Fibroblast of peridontal ligament (primary cell): ENCODE measurements at regions not wholly inside any gene's neighbourhood (a gene's known extent, or its start where the extent isn't known, plus 50 kb on each side); places are given as distances from the start of the nearest gene placed in this dataset.
"Not testable (repeated sequence)": the region's sequence is repeated elsewhere in the genome, so short reads cannot be mapped to it uniquely, and the experiment has no call there.

Source experiments
- DNase-seq: peaks from one replicate; pipeline ENCODE4 v3.0.0-alpha.2; 2010; ENCODE audit errors: extremely low read depth

DNA sequence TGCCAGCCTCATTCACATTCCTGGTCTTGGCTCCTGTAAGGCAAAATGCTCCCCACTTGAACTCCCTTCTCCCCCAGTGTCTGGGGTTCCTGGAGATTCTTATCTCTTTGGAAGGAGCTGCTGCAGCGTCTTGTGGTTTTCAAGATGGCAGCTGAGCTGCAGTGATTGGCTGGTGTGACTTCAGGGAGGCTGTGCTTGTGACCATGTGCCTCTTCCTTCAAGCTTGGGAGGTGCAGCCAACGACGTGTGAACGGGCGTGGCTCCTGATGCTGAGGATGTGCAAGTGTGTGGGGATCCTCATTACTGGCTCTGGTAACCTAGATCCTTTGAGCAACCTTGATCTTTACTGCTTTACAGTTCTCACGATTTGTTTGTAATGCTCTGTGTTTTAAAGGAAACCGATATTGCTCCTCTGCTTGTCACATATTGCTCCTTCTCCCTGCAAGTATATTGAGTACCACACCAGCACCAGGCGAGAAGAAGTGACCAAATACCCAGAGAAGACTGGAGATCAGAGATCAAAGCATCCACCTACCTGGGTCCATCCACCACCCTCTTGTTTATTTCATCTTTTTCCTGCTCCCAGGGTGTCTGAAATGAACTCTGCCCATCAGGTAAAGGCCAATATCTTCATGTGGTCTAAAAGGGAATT is 208.5 kb downstream of the FGF9 start:
- DNase-seq, result no peak

DNA sequence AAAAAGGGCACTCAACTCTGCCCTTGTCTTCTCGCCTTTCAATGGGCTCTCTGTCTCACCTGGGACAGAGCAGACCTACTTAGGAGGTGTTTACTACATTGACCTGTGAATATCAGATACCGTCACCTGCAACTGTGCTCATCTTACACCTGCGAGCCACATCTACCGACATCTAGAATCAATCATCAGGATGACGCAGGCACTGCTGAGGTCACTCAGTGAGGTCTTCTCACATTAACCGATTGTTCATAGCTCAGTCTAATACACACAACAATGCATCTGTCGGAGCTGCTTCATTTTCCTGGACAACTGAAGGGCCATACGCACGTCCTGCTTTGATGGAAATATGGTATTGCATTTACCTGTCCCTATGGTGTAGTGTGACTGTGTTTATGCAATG is 211.9 kb downstream of the FGF9 start:
- DNase-seq, result no peak

DNA sequence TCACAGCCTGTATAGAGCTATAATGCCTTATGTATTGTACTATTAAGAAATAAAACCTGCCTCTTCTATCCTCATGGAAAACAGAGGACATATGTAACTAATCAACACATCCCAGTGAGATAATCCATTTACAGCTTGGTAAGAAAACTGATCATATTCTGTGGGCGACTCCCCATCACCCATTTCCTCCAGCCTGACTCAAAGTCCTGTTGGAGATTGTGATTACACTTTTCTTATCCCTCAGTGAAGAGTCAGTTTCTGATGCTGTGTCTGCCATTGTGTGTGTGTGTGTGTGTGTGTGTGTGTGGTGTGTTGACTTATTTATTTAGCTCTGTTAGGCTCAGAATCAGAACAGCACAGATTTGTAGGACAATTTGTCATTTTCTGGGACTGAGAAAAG is 212.8 kb downstream of the FGF9 start:
- DNase-seq, result no peak

DNA sequence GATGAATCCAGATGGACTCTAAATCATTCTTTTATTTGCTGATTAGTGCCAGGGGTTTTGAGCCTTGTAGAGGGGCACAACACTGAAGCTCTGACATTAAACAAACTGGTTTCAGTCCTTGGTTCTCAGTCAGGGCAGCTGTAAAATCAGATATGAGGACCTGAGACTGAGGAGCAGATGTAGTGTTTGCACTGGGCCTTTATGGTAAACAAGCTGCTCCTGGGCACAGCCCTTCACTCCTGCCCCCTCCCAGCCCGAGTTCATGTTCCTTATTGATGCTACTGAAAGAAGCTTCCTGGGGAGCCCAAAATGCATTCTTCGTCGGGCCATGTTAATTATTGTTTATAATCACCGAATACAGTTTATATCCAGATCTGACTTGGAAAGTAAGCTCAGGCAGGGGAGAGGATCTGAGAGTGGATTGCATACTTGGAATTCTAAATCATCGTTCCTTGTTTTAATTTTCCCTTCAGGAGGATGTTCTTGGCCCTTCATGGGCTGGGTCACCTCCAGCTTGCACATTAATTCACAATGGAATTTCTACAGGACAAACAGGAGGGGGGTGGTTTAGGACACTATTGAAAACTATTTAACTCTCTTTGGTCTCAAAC is 213.5 kb downstream of the FGF9 start:
- DNase-seq, result no peak

DNA sequence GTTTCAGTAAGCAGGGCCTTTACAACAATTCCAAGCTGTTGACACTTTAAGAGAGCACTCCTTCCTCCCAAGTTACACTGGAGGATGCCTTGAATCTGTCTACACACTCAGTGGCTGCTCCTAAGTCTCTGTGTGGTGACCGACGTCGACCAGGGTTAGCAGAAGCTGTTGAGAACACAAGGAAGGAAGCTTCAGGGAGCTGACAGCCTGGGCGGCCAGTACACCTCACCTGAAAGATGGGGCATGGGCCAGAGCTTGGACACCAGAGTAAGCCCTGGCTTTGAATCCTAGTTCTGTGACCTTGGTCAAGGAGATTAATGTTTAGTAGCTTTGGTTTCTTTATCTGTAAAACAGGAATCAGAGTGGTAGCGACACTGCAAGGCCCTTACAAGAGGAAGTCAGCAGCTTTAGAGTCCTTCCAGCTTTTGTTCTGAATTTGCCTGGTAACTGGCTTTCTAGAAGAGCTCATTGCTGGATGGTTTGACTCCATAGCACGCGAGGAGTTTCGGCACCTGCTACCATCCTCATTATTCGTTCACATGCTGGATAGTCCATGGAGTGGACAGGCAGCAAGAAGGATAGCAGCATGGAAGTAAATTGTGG is 214.2 kb downstream of the FGF9 start:
- DNase-seq, result no peak

DNA sequence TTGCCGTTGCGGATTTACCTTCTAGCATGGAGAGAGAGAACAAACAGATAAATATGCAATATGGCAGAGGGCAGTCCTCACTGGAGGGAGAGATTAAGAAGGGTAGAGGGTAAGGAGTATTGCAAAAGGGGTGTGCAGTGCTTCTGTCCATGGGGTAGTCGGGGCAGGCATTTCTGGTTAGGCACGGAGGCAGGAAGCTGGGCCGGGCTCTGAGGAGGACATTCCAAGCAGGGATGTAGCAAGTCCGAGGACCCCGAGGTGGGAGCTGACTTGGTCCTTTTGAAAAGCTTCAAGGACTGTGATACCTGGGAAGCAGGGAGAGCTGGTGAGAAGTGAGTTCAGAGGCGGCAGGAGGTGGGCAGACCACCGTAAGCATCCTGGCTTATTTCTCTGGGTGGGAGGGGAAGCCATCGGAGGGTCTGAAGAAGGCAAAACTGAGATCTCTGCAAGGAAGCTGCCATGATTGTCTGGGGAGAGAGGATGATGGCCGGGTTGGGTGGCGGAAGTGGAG is 214.9 kb downstream of the FGF9 start:
- no peak for DNase-seq

DNA sequence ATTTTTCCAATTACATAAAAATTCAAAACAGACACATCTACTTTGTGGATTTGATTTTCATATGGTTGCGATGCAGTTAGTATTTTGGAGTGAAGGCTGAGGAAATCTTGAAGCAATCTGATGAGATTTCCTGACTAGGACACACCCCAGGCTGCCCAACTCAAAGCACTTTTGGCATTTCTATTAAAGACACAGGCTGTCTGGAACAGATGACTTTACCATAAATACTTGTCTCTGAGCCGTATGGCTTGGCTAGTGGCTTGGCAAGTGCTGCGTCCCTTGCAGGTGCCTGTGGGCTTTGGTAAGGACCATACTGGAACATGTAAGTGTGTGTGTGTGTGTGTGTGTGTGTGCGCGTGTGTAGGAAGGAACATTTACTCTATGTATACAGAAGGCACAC is 218.8 kb downstream of the FGF9 start:
- no peak for DNase-seq

DNA sequence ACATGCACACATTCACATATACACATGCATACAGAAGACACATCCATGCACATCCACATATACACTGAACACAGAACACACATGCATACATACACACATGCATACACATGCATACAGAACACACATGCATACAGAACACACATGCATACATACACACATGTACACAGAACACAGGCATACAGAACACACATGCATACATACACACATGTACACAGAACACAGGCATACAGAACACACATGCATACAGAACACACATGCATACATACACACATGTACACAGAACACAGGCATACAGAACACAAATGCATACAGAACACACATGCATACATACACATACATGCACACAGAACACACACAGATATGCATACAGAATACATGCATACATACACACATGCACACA is 219.3 kb downstream of the FGF9 start:
- not testable (repeated sequence) for DNase-seq

DNA sequence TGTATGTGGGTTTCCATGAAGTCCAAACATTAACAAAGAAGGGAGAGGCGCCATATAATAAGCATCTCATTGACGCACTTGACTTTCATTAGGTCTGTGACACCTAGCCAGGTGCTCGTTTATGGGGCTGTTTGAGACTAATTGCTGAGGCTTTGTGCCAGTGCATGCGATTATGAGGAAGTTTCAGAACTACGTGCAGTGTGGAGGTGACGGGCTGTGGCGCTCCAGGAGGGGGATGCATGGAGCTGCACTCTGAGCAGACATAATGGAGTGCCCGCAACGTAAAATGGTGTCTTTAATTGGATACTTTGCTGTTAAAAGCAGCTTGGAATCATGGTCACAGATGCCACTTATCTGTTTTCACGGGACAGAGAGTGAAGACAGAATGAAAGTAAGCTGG is 223.2 kb downstream of the FGF9 start:
- no peak for DNase-seq

DNA sequence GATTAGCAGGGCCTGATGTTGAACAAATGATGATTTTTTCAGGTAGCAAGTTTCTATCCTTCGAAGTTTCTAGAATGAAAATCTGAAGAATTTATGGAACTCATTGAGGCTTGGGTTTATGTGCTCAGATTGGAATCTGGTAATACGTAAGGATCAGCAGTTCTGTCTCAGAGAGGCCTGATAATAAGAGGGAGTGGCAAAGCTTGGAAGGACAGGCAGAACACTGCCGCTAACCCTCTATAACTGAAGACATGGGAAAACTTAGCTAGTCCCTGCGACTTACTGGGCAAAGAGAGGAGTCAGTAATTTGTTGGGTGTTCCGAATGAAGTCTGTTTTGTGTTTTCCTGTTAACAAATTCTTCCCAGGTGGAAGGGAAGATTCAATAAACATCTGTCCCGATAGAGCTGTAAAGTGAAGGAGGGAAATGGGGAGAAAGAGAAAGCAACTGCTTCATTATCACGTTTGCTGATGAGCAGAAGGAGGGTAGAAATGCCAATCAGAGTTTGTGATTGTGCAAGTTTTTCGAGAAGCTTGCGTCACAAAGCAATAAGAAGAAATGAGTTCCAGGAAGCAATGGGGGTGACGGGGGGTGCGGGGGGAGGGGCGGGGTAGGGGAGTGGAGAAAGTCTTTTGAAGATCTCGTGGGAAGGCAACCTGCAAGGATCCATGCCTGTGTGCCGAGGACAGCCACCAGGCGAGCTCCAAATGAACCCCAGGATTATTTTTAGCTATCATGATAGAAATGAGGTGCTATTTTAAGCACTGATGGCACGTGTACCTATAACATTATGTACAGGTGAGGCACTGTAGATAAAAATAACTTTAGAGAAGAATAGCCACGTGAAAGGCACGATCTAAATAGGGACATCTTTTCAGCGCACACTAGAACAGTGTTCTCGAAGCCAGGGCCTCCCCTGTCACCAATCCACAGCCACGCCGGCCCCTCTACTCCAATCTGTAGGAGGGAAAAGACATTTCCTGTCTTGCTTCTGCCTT is 224.1 kb downstream of the FGF9 start:
- DNase-seq, result no peak

DNA sequence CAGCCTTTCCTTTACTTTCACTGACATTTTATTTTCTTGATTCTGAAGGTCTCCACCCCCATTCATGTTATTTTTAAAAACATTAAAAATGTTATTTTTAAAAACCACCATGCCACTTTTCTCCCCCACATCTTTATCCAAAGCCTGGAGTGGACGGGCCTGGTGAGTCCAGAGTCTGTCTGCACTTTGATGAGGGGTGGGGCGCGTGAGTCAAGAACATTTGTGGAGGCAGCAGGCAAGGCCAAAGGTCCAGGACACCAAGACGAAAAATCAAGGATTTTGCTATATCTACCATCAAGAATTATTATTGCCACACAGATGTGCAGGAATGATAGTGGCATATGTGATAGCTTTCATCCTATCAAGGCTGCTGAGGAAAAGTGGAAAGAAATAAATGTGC is 224.9 kb downstream of the FGF9 start:
- no peak for DNase-seq

DNA sequence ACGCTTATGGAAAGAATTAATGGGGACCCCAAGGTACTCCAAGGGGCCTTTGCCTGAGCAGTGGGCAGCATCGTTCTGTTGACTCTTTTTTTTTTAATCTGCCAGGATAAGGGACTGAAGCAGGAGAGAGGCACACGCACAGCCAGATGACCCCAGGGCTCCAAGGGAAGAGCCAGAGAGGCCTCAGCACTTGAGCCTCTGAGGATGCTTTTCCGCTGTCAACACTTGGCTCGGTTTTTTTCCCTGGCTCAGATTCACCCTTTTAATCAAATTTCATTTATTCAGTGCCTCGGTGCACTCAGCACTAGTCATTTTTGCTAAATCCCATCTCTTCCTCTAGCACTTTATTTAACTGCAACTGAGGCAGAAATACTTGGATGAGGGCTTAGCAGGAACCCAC is 226.3 kb downstream of the FGF9 start:
- no peak for DNase-seq

DNA sequence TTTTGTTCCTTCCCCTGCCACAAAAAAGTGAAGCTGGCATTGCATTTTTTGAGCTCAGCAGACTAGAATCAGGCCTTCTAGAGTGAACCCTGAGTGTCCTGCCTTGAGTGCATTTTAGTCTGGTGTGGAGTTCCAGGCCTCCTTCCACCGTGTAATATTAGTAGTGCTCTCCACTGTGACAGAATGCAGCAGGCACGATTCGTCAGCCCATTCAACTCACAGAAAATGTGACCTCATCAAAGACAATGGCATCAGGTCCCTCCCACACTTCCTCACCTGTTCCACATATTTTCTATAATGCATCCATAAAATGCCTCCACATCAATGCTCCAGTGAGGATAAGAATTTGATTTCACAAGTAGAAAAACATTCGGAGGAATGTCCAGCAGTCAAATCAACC is 227.6 kb downstream of the FGF9 start:
- no peak for DNase-seq

DNA sequence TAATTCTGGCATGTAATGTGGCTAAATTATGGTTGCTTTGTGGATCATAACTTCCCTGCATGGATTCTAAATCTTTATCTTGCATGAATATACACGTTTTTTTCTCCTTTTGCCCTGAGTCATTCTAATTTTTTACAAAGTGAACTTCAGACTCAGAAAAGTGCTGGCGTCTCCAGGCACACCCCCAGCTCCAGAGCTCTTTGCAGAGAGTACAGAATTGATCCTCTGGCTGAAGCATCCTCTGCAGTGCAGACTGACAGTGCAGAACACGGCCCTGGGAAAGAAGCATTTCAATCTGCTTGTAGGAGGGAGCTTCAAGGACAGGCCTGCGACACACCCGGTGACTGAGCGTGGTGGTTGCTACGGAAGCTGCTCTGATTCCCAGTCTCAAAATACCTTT is 228.1 kb downstream of the FGF9 start:
- no peak for DNase-seq

DNA sequence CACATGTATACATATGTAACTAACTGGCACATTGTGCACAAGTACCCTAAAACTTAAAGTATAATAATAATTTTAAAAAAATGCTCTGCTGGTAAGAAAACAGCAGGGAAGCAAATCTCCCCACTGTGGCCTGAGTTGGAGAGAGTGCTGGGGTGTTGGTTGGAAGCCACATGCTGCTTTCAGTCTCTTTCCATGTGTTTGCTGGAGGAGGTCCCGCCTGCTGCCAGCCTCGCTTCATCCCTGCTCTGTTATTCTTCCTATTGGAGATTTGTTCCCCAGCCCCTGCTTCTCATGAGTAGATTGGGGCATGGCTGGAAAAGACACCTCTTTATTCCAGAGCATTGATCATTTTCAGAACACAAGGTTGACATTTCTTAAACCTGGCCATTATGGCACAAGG is 230.5 kb downstream of the FGF9 start:
- DNase-seq, result no peak

DNA sequence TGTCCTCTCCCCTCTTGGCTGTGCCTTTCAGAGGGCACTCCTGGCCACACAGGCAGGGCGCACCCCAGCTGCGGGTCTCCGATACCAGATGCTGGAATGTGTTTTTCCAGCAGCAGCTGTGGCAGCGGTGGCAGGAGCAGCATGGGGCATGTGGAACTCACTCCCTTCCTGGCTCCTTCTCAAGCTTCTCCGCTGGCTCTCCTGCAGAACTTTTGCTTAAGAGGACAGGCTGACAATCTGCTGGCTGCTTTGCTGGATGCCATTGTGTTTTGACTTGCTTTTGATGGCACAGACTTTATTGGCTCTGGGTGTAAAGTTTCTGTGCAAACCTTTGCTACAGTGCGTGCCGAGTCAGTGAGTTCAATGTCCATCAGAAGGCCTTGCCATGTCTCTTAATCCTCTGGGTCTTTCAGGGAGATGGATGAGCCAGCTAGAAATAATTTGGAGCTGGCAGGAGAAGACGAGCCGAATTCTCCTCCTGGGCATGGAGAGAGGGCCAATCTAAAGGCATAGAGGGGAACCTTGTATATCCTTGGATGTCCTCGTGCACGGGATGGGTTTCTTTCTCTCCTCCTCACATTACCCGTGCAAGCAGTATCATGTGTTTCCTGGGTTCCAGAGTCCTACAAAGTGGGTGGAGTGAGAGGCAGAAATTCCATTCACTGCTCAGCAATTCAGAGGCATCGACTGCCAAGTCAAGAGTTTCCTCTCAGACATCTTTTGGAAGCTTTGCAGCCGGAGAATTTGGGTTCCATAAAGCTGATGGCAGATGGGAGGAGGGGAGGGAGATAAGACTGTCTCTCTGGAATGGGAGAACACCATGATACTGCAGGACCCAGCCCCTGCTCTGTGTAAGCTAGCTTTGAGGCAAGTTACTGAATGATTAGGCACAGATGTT is 231.2 kb downstream of the FGF9 start:
- DNase-seq, result no peak

DNA sequence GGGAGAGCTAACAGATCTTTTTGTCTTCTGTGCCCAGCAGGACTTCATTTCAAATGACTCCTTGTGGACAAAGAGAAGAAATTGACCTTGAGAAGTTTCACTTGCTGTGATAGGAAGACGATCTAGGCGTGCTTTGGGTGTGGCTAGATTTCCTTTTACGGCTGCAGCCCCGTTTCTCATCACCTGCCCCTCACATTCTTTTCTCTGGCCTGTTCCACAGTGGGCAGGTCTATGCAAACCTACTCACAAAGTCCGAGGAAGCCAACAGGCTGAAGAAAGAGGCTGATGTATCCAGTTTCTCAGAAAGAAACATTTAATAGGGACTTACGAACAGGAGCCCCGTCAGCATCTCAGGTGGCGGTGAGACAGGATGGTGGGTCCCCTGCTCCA is 231.8 kb downstream of the FGF9 start:
- DNase-seq, result no peak

DNA sequence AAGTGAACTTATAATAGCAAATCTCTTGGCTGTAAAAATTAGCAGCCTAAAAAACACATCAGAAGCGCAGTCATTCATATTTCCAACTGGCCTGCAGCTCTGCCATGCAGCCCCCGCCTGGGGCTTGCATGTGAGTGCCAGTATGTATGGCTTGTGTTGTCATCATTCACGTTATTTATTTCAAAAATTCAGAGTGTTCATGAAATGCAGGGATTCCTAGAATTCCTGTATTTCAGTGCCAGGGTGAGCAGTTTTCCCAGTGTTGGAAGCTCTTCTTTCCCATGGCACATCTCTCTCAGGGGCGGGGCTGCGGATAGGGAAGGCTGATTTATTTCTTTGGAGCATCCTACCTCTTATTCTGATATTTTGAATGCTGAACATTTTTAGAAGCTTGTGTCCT is 234.6 kb downstream of the FGF9 start:
- no peak for DNase-seq

DNA sequence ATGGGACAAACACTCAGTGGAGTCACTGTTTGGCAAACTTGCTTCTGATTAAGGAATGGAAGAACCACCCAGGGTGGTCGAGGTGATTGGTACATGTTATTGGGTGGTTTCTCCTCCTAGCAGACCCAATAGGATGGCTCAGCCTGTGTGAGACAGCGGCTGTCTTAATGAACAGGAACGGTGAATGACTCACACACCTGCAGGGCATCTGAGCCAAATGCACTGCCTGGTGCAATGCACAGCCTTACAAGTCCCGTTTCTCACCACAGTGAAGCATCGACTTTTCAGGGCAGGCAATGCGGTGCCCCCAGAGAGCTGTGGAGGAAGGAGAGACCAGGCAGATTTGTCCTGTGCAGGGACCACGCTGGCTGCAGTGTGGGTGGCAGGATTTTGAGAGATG is 238.5 kb downstream of the FGF9 start:
- no peak for DNase-seq

DNA sequence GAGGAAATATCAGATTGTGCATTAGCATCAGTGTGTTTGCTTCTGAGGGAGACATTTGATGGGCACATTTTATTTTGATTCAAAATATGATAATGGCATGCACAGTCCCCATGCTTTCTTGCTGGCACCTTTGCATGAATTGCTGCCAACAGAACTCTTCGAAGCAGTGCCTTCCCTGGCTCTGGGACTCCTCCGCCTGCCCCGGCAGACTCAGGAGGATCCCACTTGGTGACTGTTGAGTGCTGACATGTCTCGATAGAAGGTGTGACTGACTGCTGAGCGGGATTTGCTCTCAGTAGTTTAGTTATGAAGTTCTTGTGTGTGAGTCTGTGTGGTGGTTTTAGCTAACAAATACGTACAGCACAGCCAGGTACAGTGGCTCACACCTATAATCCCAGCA is 239.7 kb downstream of the FGF9 start:
- no peak for DNase-seq

DNA sequence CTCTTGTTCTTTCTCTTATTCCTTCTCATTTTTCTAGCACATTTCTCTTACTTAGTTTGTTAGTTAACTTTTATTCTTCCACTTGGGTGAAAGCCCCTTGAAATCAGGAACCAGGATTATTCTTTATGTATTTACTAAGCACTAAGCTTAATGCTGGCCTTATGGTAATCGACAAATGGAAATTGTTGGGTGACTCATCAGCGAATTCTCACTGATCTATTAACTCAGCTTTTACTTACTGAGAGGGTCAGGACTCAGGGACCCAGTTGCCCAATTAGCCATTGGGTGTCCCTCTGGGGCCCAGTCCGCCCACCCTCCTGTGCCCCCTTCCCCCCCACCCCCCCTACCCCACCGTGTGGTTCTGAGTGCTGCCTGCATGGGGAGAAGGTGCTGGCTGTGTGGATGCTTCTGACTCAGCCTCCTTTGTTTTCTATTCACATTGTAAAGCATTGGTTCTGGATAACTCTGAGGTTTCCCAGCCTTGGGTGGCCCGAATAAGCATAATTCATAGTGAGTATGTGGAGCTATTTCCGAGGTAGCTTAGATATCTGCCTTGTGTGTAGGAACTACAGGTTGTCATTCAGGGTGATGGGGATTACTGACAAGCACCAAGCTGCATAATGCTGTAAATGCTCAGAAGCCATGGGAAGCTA is 240.9 kb downstream of the FGF9 start:
- no peak for DNase-seq
